Loucy (cell line): ENCODE measurements at regions not wholly inside any gene's neighbourhood (a gene's known extent, or its start where the extent isn't known, plus 50 kb on each side); places are given as distances from the start of the nearest gene placed in this dataset.

Experiments
- H2AFZ ChIP-seq: fragments of 200-600 bp; sonication (generic); 2 replicates; pipeline ENCODE4 v1.6.0; 2016; ENCODE audit warnings: antibody characterized with exemption, mild to moderate bottlenecking, low read length, moderate library complexity
- H3F3A ChIP-seq: fragments of 200-600 bp; 2 replicates; pipeline ENCODE4 v1.6.0; 2016; ENCODE audit warnings: antibody characterized with exemption, low read depth, mild to moderate bottlenecking
- H3K27me3 ChIP-seq: fragments of 200-600 bp; sonication (generic); 2 replicates; pipeline ENCODE4 v1.6.1; 2014; ENCODE audit warnings: low read length, mild to moderate bottlenecking; ENCODE audit not compliant: insufficient read depth, poor library complexity, severe bottlenecking
- H3K36me3 ChIP-seq: fragments of 200-600 bp; sonication (generic); 2 replicates; pipeline ENCODE4 v1.6.1; 2016; ENCODE audit warnings: low read length; ENCODE audit not compliant: insufficient read depth
- H3K4me1 ChIP-seq: fragments of 200-600 bp; sonication (generic); 2 replicates; pipeline ENCODE4 v1.5.1; 2014; ENCODE audit warnings: low read length, mild to moderate bottlenecking; ENCODE audit not compliant: insufficient read depth, poor library complexity, severe bottlenecking
- H3K4me2 ChIP-seq: fragments of 200-600 bp; sonication (generic); 2 replicates; pipeline ENCODE4 v1.6.0; 2014; ENCODE audit warnings: antibody characterized with exemption, low read length, low read depth, mild to moderate bottlenecking; ENCODE audit not compliant: poor library complexity, severe bottlenecking
- H3K4me3 ChIP-seq: fragments of 200-600 bp; sonication (generic); 2 replicates; pipeline ENCODE4 v1.5.1; 2014; ENCODE audit warnings: low read length, mild to moderate bottlenecking, mixed read lengths; ENCODE audit not compliant: poor library complexity, severe bottlenecking
- H3K79me2 ChIP-seq: fragments of 200-600 bp; sonication (generic); 2 replicates; pipeline ENCODE4 v1.6.1; 2014; ENCODE audit warnings: low read length; ENCODE audit not compliant: insufficient read depth
- H3K9ac ChIP-seq: fragments of 200-600 bp; sonication (generic); 2 replicates; pipeline ENCODE4 v1.6.0; 2014; ENCODE audit warnings: mild to moderate bottlenecking, low read depth, low read length, moderate library complexity; ENCODE audit not compliant: poor library complexity, severe bottlenecking
- H3K9me2 ChIP-seq: fragments of 200-600 bp; sonication (generic); replicated peaks from 2 replicates; pipeline ENCODE4 v1.6.1; 2016; ENCODE audit warnings: low read depth, low read length, mixed read lengths
- H3K9me3 ChIP-seq: fragments of 200-600 bp; sonication (generic); 2 replicates; pipeline ENCODE4 v1.6.1; 2014; ENCODE audit warnings: mild to moderate bottlenecking, antibody characterized with exemption, low read length, low read depth; ENCODE audit not compliant: insufficient read depth
- H4K20me1 ChIP-seq: fragments of 200-600 bp; sonication (generic); 2 replicates; pipeline ENCODE4 v1.6.0; 2014; ENCODE audit warnings: antibody characterized with exemption, low read length, mild to moderate bottlenecking; ENCODE audit not compliant: insufficient read depth, poor library complexity, severe bottlenecking
- CTCF ChIP-seq: fragments of 200-600 bp; sonication (generic); conservative IDR thresholded peaks from 2 replicates; pipeline ENCODE4 v1.5.1; 2014; ENCODE audit warnings: mild to moderate bottlenecking, antibody characterized with exemption, low read length
- EZH2phosphoT487 ChIP-seq: fragments of 200-600 bp; IDR thresholded peaks from 2 replicates; pipeline ENCODE4 v1.6.1; 2018; ENCODE audit warnings: antibody characterized with exemption, mild to moderate bottlenecking, moderate library complexity, borderline replicate concordance

DNA sequence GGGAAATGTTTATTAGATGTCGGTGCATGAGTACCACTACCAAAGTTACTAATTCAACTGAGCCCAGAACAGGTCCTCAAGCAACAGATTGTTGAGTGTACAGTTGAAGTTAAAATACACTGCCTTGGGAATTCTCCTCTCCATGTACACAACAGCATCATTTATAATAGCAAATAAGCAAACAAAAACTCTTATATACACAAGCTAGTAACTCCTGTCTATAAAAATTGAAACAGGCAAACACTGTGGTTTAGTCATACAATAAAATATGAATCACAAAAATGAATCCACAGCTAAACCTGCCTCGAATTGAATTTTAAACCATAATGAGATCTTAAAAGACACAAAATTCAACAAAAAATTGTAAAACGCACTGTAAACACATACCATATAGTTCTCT is 681.1 kb downstream of the C12orf50 start:
- no peaks in the 10 kb centered on the region for H3K9me2 ChIP-seq
- no peaks in the 10 kb centered on the region for H3F3A ChIP-seq
- no peaks in the 10 kb centered on the region for H3K36me3 ChIP-seq
- H3K27me3 ChIP-seq, result no peaks in the 10 kb centered on the region
- no peaks in the 10 kb centered on the region for H3K79me2 ChIP-seq
- H3K4me2 ChIP-seq, result no peak overlapping the region
- TF ChIP-seq EZH2phosphoT487 (no peak), CTCF (no peak)
- no peak overlapping the region for H3K4me3 ChIP-seq
- H3K4me1 ChIP-seq, result no peaks in the 10 kb centered on the region
- no peak overlapping the region for H3K9ac ChIP-seq
- H3K9me3 ChIP-seq, result no peaks in the 10 kb centered on the region
- no peaks in the 10 kb centered on the region for H4K20me1 ChIP-seq
- no peak overlapping the region for H2AFZ ChIP-seq

DNA sequence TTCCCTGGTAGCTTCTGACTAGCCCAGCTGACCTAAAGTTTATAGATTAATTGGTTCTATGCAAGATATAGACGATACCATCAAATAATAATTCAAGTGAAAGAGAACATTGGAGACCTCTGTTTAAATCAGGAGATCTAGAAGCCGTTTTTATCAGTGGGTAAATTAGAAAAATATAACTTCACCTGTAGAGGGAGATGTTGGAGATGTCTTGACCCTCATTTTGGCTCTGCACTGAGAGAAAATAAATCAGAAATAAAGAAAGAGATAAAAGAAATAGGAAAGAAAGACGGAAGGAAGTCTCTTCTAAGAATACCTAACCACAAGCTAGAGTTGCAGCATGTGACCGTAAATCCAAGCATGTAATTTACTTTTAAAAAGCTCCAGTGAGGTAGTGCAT is 684.5 kb downstream of the C12orf50 start:
- Histone ChIP-seq H3K27me3 (no peaks in the 10 kb centered on the region), H3K9me3 (no peaks in the 10 kb centered on the region), H3F3A (no peaks in the 10 kb centered on the region), H3K9ac (no peak overlapping the region), H2AFZ (no peak overlapping the region), H3K9me2 (no peaks in the 10 kb centered on the region), H3K36me3 (no peaks in the 10 kb centered on the region), H3K79me2 (no peaks in the 10 kb centered on the region), H3K4me1 (no peaks in the 10 kb centered on the region), H4K20me1 (no peaks in the 10 kb centered on the region), H3K4me3 (no peak overlapping the region), H3K4me2 (no peak overlapping the region)
- TF ChIP-seq CTCF, result peak; percentile 50
- no peak for TF ChIP-seq EZH2phosphoT487

GRCh38 chr12:87338681-87339080 is 690.5 kb downstream of the C12orf50 start:
- Histone ChIP-seq H3K4me1 (no peaks in the 10 kb centered on the region), H3F3A (no peaks in the 10 kb centered on the region), H3K4me2 (no peak overlapping the region), H3K27me3 (no peaks in the 10 kb centered on the region), H3K4me3 (no peak overlapping the region), H3K36me3 (no peaks in the 10 kb centered on the region), H3K79me2 (no peaks in the 10 kb centered on the region), H3K9ac (no peak overlapping the region), H3K9me2 (no peaks in the 10 kb centered on the region), H2AFZ (no peak overlapping the region), H4K20me1 (no peaks in the 10 kb centered on the region), H3K9me3 (no peaks in the 10 kb centered on the region)
- no peak for TF ChIP-seq CTCF
- TF ChIP-seq EZH2phosphoT487, result no peak
